ENCODE measurements at regions not wholly inside any gene's neighbourhood (a gene's known extent, or its start where the extent isn't known, plus 50 kb on each side); places are given as distances from the start of the nearest gene placed in this dataset.

- no peaks in the 10 kb centered on the region for H3K36me3 Mint-ChIP-seq (ENCODE audit: unreplicated experiment)
- DNase-seq (ENCODE audit: extremely low spot score, unreplicated experiment): no peak
- H3K4me1 Mint-ChIP-seq (ENCODE audit: unreplicated experiment): no peaks in the 10 kb centered on the region
- no peak overlapping the region for H3K27ac Mint-ChIP-seq (ENCODE audit: unreplicated experiment)
- H3K9me3 Mint-ChIP-seq (ENCODE audit: unreplicated experiment): peaks cover 7% of the 10 kb centered on the region
- H3K4me3 Mint-ChIP-seq (ENCODE audit: unreplicated experiment): no peak overlapping the region
- TF ChIP-seq CTCF (IDR thresholded peaks at IDR 0.05): no peak
- no peaks in the 10 kb centered on the region for H3K27me3 Mint-ChIP-seq (ENCODE audit: unreplicated experiment)
These were observed 381.5 kb upstream of the ETAA1 start for GRCh38 chr2:67015681-67016080.

- no peak for TF ChIP-seq CTCF (IDR thresholded peaks at IDR 0.05)
- Mint-ChIP-seq H3K27me3 (ENCODE audit: unreplicated experiment) (peaks cover 4% of the 10 kb centered on the region), H3K27ac (ENCODE audit: unreplicated experiment) (no peak overlapping the region), H3K9me3 (ENCODE audit: unreplicated experiment) (peaks cover 9% of the 10 kb centered on the region), H3K4me3 (ENCODE audit: unreplicated experiment) (no peak overlapping the region), H3K36me3 (ENCODE audit: unreplicated experiment) (no peaks in the 10 kb centered on the region), H3K4me1 (ENCODE audit: unreplicated experiment) (no peaks in the 10 kb centered on the region)
- DNase-seq (ENCODE audit: extremely low spot score, unreplicated experiment): no peak
These were observed 378.8 kb upstream of the ETAA1 start for GRCh38 chr2:67018301-67018700.

- H3K4me1 Mint-ChIP-seq (ENCODE audit: unreplicated experiment): no peaks in the 10 kb centered on the region
These were observed 365.1 kb upstream of the ETAA1 start for GRCh38 chr2:67032076-67032475.

GRCh38 chr2:67036444-67036843 lies 360.7 kb upstream of the ETAA1 start:
- H3K4me3 Mint-ChIP-seq (ENCODE audit: unreplicated experiment): no peak overlapping the region
- DNase-seq (ENCODE audit: extremely low spot score, unreplicated experiment): no peak
- H3K27ac Mint-ChIP-seq (ENCODE audit: unreplicated experiment): no peak overlapping the region
- H3K4me1 Mint-ChIP-seq (ENCODE audit: unreplicated experiment): no peaks in the 10 kb centered on the region
- peaks cover 29% of the 10 kb centered on the region for H3K27me3 Mint-ChIP-seq (ENCODE audit: unreplicated experiment)
- no peaks in the 10 kb centered on the region for H3K9me3 Mint-ChIP-seq (ENCODE audit: unreplicated experiment)
- H3K36me3 Mint-ChIP-seq (ENCODE audit: unreplicated experiment): no peaks in the 10 kb centered on the region
- TF ChIP-seq CTCF (IDR thresholded peaks at IDR 0.05): no peak

More at GRCh38 chr2:67032076-67032475, 365.1 kb upstream of the ETAA1 start:
- Mint-ChIP-seq H3K9me3 (ENCODE audit: unreplicated experiment) (no peaks in the 10 kb centered on the region), H3K27me3 (ENCODE audit: unreplicated experiment) (peaks cover 37% of the 10 kb centered on the region), H3K36me3 (ENCODE audit: unreplicated experiment) (no peaks in the 10 kb centered on the region), H3K27ac (ENCODE audit: unreplicated experiment) (no peak overlapping the region), H3K4me3 (ENCODE audit: unreplicated experiment) (no peak overlapping the region)
- TF ChIP-seq CTCF (IDR thresholded peaks at IDR 0.05): no peak
- no peak for DNase-seq (ENCODE audit: extremely low spot score, unreplicated experiment)

- no peak for TF ChIP-seq CTCF (IDR thresholded peaks at IDR 0.05)
- no peaks in the 10 kb centered on the region for H3K36me3 Mint-ChIP-seq (ENCODE audit: unreplicated experiment)
- no peak for DNase-seq (ENCODE audit: extremely low spot score, unreplicated experiment)
- no peak overlapping the region for H3K27ac Mint-ChIP-seq (ENCODE audit: unreplicated experiment)
- no peak overlapping the region for H3K4me3 Mint-ChIP-seq (ENCODE audit: unreplicated experiment)
- no peaks in the 10 kb centered on the region for H3K4me1 Mint-ChIP-seq (ENCODE audit: unreplicated experiment)
- peaks cover 19% of the 10 kb centered on the region for H3K27me3 Mint-ChIP-seq (ENCODE audit: unreplicated experiment)
- no peaks in the 10 kb centered on the region for H3K9me3 Mint-ChIP-seq (ENCODE audit: unreplicated experiment)
These were observed 359.5 kb upstream of the ETAA1 start for GRCh38 chr2:67037655-67038054.
